Breast epithelium (tissue), 3 donors: ENCODE measurements at regions not wholly inside any gene's neighbourhood (a gene's known extent, or its start where the extent isn't known, plus 50 kb on each side); places are given as distances from the start of the nearest gene placed in this dataset.

Experiments used
- POLR2A ChIP-seq: fragments of 450-650 bp; IDR thresholded peaks from one replicate; pipeline ENCODE4 v1.6.1; 2016; ENCODE audit warnings: antibody characterized with exemption, mild to moderate bottlenecking, moderate library complexity
- TF ChIP-seq, protein P1 (sequence below), 3 donors: fragments of 450-650 bp; IDR thresholded peaks; one replicate each; pipeline ENCODE4 v1.5.1; 2016 to 2017; ENCODE audit warnings: antibody characterized with exemption in 3 of 3, mild to moderate bottlenecking in 3 of 3, moderate library complexity in 3 of 3

DNA sequence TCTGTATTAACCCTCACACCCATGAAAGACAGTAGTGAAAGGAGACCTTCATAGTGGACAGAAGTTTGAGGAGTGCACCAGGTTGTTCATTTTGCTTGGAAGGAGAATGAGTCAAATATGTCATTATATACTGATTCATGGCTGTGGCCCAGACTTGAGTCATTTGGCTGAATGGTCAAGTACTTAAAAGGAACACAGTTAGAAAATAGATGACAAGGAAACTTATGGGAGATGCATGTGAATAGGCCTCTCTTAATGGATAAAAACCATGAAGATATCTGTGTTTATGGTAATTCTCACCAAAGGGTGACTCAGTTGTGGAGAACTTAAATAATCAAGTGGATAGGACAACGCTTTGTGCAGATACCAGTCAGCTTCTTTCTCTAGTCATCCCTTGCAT, 524.7 kb upstream of the CNTNAP5 start:
- TF ChIP-seq, protein P1, sequence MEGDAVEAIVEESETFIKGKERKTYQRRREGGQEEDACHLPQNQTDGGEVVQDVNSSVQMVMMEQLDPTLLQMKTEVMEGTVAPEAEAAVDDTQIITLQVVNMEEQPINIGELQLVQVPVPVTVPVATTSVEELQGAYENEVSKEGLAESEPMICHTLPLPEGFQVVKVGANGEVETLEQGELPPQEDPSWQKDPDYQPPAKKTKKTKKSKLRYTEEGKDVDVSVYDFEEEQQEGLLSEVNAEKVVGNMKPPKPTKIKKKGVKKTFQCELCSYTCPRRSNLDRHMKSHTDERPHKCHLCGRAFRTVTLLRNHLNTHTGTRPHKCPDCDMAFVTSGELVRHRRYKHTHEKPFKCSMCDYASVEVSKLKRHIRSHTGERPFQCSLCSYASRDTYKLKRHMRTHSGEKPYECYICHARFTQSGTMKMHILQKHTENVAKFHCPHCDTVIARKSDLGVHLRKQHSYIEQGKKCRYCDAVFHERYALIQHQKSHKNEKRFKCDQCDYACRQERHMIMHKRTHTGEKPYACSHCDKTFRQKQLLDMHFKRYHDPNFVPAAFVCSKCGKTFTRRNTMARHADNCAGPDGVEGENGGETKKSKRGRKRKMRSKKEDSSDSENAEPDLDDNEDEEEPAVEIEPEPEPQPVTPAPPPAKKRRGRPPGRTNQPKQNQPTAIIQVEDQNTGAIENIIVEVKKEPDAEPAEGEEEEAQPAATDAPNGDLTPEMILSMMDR (IDR thresholded peaks at IDR 0.05), result no peak
- TF ChIP-seq POLR2A, result no peak
